GM13976 (cell line): ENCODE measurements at regions not wholly inside any gene's neighbourhood (a gene's known extent, or its start where the extent isn't known, plus 50 kb on each side); places are given as distances from the start of the nearest gene placed in this dataset.

Source experiments
- DNase-seq: peaks from one replicate; pipeline ENCODE4 v3.0.0; 2012; ENCODE audit warnings: low spot score
- in situ Hi-C: fragments of 300-500 bp; cut with MboI; formaldehyde crosslinking; loops from one replicate; pipeline ENCODE4 v1.12.0; 2022; ENCODE audit warnings: low sequenced_read_pairs, mixed read lengths, inconsistent platforms; ENCODE audit not compliant: unreplicated experiment
- TF ChIP-seq, protein P1 (sequence below): IDR thresholded peaks from 2 replicates; pipeline ENCODE4 v1.5.1; 2012; ENCODE audit warnings: borderline replicate concordance, mild to moderate bottlenecking; ENCODE audit not compliant: insufficient read depth; ENCODE audit errors: extremely low read depth, missing control alignments, control extremely low read depth

DNA sequence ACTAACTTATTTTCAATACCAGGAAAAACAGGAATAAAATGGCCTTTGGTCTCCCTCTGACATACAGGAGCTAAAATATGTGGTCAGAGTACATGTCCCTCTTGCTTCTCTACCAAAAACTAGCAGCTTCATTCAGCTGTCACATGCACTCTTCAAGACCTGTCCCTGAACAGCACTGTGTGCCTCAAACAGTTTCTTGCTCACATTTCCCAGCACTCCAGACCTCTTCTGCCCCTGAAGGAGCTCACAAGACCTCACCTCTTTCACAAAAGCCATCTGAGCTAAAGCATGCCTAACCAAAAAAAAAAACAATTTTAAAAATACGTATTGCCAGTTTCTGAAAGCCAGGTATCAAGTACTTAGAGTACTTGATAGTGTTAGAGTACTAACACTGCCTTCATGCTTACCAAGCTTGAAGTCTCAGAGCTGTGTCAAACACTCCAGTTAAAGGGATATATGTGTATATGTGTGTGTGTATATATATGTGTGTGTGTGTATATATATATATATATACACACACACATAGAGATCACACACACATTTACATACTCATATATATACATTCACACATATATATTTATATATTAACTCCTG is 148.3 kb upstream of the POU3F2 start:
- TF ChIP-seq, protein P1, sequence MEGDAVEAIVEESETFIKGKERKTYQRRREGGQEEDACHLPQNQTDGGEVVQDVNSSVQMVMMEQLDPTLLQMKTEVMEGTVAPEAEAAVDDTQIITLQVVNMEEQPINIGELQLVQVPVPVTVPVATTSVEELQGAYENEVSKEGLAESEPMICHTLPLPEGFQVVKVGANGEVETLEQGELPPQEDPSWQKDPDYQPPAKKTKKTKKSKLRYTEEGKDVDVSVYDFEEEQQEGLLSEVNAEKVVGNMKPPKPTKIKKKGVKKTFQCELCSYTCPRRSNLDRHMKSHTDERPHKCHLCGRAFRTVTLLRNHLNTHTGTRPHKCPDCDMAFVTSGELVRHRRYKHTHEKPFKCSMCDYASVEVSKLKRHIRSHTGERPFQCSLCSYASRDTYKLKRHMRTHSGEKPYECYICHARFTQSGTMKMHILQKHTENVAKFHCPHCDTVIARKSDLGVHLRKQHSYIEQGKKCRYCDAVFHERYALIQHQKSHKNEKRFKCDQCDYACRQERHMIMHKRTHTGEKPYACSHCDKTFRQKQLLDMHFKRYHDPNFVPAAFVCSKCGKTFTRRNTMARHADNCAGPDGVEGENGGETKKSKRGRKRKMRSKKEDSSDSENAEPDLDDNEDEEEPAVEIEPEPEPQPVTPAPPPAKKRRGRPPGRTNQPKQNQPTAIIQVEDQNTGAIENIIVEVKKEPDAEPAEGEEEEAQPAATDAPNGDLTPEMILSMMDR = no peak
- in situ Hi-C loops = no loop called here
- DNase-seq = no peak

DNA sequence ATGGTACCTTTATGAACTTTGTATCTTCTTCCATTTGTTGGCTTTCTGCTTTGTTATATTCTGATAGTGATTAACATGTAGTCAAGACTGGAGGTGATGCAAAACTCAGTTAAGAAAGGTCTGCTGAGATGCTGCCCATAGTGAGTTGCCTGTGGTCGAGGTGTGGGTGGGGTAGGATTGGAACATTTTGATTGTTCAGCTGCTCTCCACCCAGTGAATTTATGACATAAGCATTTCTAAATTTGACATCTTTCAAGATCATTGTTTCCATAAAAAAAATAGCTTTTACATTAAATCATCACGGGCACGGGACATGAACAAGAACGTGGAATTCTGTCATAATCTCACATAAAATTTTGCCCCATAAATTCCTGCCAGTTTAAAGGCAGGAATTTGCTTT is 146.6 kb upstream of the POU3F2 start:
- TF ChIP-seq, protein P1 = no peak
- no peak for DNase-seq
- in situ Hi-C loops = no loop called here

DNA sequence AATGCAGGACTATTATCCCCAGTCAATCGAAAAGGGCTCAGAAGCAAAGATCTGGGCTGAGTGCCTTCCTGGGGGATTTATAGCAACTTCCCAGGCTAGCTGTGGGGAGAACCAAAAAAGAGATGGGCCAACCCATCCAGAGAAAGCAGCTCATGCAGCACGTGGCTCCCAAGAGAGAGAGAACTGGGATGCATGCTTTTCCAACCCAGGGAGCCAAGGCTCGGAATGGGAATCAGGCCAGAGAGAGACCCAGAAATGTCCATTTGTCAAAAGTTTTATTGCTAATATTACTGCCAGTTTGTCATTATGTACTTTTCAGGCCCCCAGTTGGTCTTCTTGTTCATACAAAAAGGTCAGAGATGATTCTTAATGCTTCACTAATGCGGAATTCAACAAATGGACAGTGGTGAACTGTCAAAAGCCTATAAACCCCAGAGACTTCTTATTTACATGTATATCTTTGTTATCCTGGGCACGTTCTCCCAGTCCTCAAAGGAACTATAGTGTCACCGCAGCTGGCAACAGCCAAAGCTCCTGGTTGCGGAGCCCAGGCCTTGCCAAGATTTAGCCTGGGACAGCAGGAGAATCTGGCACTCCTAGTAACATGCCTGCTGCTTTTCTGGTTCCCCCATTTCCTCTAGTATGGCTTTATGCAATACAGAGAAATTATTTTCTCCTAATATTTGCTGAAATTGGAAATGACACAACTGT is 139.1 kb upstream of the POU3F2 start:
- in situ Hi-C loops = no loop called here
- TF ChIP-seq, protein P1 = no peak
- DNase-seq = no peak

DNA sequence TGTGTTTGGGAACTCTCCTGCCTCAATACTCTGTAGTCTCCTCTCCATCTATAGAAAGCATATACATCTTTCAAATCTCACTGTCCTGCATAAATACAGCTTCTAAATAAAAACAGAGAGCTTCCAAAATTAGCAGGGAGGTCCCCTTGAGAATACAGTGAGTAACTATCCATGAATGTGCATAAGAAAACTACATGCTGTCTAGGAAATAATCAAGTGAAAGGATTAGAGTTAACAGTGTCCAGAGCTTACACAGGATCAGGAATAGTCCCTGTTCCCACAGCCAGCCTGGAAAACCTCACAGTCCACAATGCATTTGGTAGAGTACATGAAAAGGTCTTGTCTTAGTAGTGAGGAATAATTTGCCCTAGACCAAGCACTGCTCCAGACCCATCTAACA is 123.0 kb upstream of the POU3F2 start:
- in situ Hi-C loops = no loop called here
- DNase-seq = no peak

DNA sequence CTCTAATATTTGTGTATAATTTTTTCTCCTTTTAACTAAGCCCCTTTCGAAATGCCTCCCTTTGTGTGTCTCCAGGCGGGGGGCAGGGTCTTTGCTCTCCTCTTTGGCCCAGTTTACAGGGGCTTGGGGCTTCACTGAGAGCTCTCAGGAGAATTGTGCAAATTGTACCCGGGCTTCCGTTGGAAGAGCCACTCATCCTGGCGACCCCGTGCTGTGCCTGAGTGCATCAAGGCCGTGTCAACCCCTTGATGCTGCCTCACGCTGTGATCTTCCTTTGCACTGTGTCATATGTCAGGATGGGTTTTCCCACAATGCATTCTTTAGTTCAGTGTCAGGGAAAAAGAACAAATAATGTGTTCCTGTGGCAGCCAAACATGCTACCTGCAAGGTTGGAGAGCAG is 118.0 kb upstream of the POU3F2 start:
- no peak for DNase-seq
- in situ Hi-C loops = no loop called here
- TF ChIP-seq, protein P1 = no peak

More for the DNA sequence above, 123.0 kb upstream of the POU3F2 start:
- TF ChIP-seq, protein P1 = no peak

DNA sequence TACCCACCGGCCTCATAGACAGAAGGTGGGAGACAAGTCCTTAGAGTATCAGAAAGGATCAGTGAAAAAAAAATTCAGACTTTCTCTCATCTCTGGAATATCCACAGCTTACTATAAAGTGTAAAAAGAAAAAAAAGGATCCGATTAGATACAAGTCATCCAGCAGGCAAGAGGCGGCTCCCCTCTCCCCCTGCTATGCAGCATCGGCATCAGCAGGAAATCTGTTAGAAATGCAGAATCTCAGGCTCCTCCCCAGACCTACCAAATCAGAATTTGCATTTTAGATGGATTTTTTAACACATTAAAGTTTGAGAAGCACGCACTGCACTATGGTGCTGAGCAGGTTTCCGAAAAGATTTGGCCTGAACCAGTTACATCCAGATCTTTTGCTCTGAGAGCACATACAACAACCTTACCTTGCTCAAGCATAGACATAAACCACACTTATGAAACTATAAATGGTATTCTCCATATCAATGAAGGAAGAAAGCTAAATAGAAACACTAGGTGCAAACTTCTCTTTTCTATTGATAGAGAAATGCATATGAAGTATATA is 117.0 kb upstream of the POU3F2 start:
- TF ChIP-seq, protein P1 = no peak
- in situ Hi-C loops = no loop called here
- no peak for DNase-seq
